Panc1 (cell line): ENCODE measurements at regions not wholly inside any gene's neighbourhood (a gene's known extent, or its start where the extent isn't known, plus 50 kb on each side); places are given as distances from the start of the nearest gene placed in this dataset.

Experiments
- CTCF ChIP-seq: fragments of 450-650 bp; IDR thresholded peaks from 2 replicates; pipeline ENCODE4 v1.5.1; 2017; ENCODE audit warnings: mild to moderate bottlenecking
- REST ChIP-seq, 2 experiments: IDR thresholded peaks; 2 replicates each; pipeline ENCODE4 v1.6.1; 2011 to 2012; ENCODE audit warnings: low read depth in 2 of 2, control low read depth in 1 of 2, low read length in 1 of 2, mild to moderate bottlenecking in 1 of 2, moderate library complexity in 1 of 2; ENCODE audit not compliant: insufficient read depth in 1 of 2
- TCF7L2 ChIP-seq: IDR thresholded peaks from 2 replicates; pipeline ENCODE4 v1.6.1; 2011; ENCODE audit warnings: mild to moderate bottlenecking, low read depth, low read length, inconsistent platforms

DNA sequence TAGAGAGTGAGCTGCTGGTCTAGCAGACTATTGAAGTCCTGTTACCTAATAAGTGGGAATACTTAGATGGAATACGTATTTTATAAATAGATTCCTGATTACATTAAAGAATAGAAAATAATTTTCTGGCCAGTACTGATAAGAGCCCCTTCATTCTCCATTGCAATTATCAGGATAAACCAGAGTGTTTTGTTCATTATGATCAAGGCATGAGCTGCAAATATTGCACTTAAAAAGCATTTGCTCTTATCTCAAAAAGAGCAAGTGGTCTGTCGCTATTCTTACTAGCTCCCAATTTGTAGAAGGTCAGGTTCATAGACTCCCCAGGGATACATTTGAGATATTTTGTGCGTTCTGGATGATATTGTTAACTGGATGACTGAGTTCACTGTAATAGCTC lies 73.1 kb upstream of the PLCB4 start:
- TF ChIP-seq CTCF (no peak), REST (IDR thresholded peaks at IDR 0.05; ENCODE audit: insufficient read depth in 1 of 2, low read depth in 2 of 2, low read length in 1 of 2) (no peak), TCF7L2 (no peak)
